Right atrium auricular region (tissue), 2 donors: ENCODE measurements at regions not wholly inside any gene's neighbourhood (a gene's known extent, or its start where the extent isn't known, plus 50 kb on each side); places are given as distances from the start of the nearest gene placed in this dataset.
A peak's percentile ranks its signal among the peaks of the same experiment; 100 is the strongest.

Experiments used
- DNase-seq: peaks from one replicate; pipeline ENCODE4 v3.0.0-alpha.2; 2019; ENCODE audit warnings: low spot score
- H3K27ac ChIP-seq, 2 donors: fragments of 200-600 bp; sonication (generic); 1 replicate in 1 of 2; 2 replicates in 1 of 2; pipeline ENCODE4 v1.5.1; 2016 to 2019
- H3K27me3 ChIP-seq, 2 donors: fragments of 200-600 bp; sonication (generic); one replicate each; pipeline versions ENCODE4 v1.5.1 to v1.6.0; 2017 to 2019
- H3K36me3 ChIP-seq: fragments of 200-600 bp; sonication (generic); one replicate; pipeline ENCODE4 v1.5.1; 2016
- H3K4me1 ChIP-seq, 2 donors: fragments of 200-600 bp; sonication (generic); one replicate each; pipeline versions ENCODE4 v1.5.1 to v1.6.0; 2017 to 2019
- H3K4me3 ChIP-seq, 2 donors: fragments of 200-600 bp; sonication (generic); 1 replicate in 1 of 2; 2 replicates in 1 of 2; pipeline ENCODE4 v1.5.1; 2017 to 2019; ENCODE audit warnings: mild to moderate bottlenecking in 1 of 2, moderate library complexity in 1 of 2
- H3K9me3 ChIP-seq, 2 donors: fragments of 200-600 bp; sonication (generic); one replicate each; pipeline ENCODE4 v1.5.1; 2019
- CTCF ChIP-seq, 2 donors: fragments of 200-600 bp; sonication (generic); IDR thresholded peaks; one replicate each; pipeline ENCODE4 v1.5.1; 2019; ENCODE audit warnings: antibody characterized with exemption in 2 of 2

GRCh38 chr18:29096079-29096770 lies 919.3 kb upstream of the CDH2 start:
- Histone ChIP-seq H3K9me3 (peaks cover 0 to 6% of the 10 kb centered on the region in 2 donors), H3K27ac (no peak overlapping the region), H3K4me1 (no peaks in the 10 kb centered on the region), H3K36me3 (no peaks in the 10 kb centered on the region), H3K27me3 (no peaks in the 10 kb centered on the region), H3K4me3 (no peak overlapping the region)
- TF ChIP-seq CTCF (IDR thresholded peaks at IDR 0.05) = no peak
- no peak for DNase-seq

GRCh38 chr18:29087616-29088246 lies 910.8 kb upstream of the CDH2 start:
- Histone ChIP-seq H3K36me3 (no peaks in the 10 kb centered on the region), H3K27me3 (no peaks in the 10 kb centered on the region), H3K9me3 (no peaks in the 10 kb centered on the region), H3K4me1 (no peaks in the 10 kb centered on the region), H3K4me3 (no peak overlapping the region), H3K27ac (no peak overlapping the region)
- no peak for DNase-seq
- TF ChIP-seq CTCF (IDR thresholded peaks at IDR 0.05) = no peak

- Histone ChIP-seq H3K36me3 (no peaks in the 10 kb centered on the region), H3K27me3 (no peaks in the 10 kb centered on the region), H3K4me1 (no peaks in the 10 kb centered on the region), H3K9me3 (no peaks in the 10 kb centered on the region), H3K4me3 (no peak overlapping the region), H3K27ac (no peak overlapping the region)
- no peak for DNase-seq
- TF ChIP-seq CTCF (IDR thresholded peaks at IDR 0.05) = no peak
These were observed 907.2 kb upstream of the CDH2 start for GRCh38 chr18:29084120-29084519.

- Histone ChIP-seq H3K27ac (no peak overlapping the region), H3K4me1 (no peaks in the 10 kb centered on the region), H3K27me3 (no peaks in the 10 kb centered on the region), H3K4me3 (no peak overlapping the region), H3K9me3 (no peaks in the 10 kb centered on the region), H3K36me3 (no peaks in the 10 kb centered on the region)
- DNase-seq = peak; percentile 59
- TF ChIP-seq CTCF (IDR thresholded peaks at IDR 0.05) = no peak
These were observed 906.6 kb upstream of the CDH2 start for GRCh38 chr18:29083545-29083944.

- Histone ChIP-seq H3K9me3 (no peaks in the 10 kb centered on the region), H3K4me1 (no peaks in the 10 kb centered on the region), H3K27ac (no peak overlapping the region), H3K36me3 (no peaks in the 10 kb centered on the region), H3K27me3 (no peaks in the 10 kb centered on the region), H3K4me3 (no peak overlapping the region)
- no peak for DNase-seq
- no peak for TF ChIP-seq CTCF (IDR thresholded peaks at IDR 0.05)
These were observed 904.0 kb upstream of the CDH2 start for GRCh38 chr18:29080946-29081345.
